Heart left ventricle (tissue), 16 donors: ENCODE measurements at regions not wholly inside any gene's neighbourhood (a gene's known extent, or its start where the extent isn't known, plus 50 kb on each side); places are given as distances from the start of the nearest gene placed in this dataset.
A peak's percentile ranks its signal among the peaks of the same experiment; 100 is the strongest.
"Not testable (repeated sequence)": the region's sequence is repeated elsewhere in the genome, so short reads cannot be mapped to it uniquely, and the experiment has no call there.

Source experiments
- ATAC-seq, 4 donors: fragments of 200-7000 bp; cut with Tn5 transposase; one replicate each; pipeline ENCODE4 v1.9.1; 2020 to 2022; ENCODE audit warnings: moderate library complexity in 4 of 4, mild to moderate bottlenecking in 3 of 4, moderate number of reproducible peaks in 1 of 4
- DNase-seq, 5 donors: peaks; one replicate each; pipeline ENCODE4 v3.0.0-alpha.2; 2020
- H3K27ac ChIP-seq, 12 donors: fragments of 200-600 bp; sonication (generic) in 4 of 12; one replicate each; pipeline versions ENCODE4 v1.5.0 to v1.8.0; 2016 to 2022; ENCODE audit warnings: mild to moderate bottlenecking in 2 of 12
- H3K27me3 ChIP-seq, 9 donors: fragments of 200-600 bp; sonication (generic) in 2 of 9; one replicate each; pipeline versions ENCODE4 v1.5.1 to v1.8.0; 2016 to 2022; ENCODE audit warnings: mild to moderate bottlenecking in 3 of 9
- H3K36me3 ChIP-seq, 9 donors: fragments of 200-600 bp; sonication (generic) in 2 of 9; one replicate each; pipeline versions ENCODE4 v1.5.0 to v1.8.0; 2018 to 2022; ENCODE audit warnings: mild to moderate bottlenecking in 2 of 9
- H3K4me1 ChIP-seq, 12 donors: fragments of 200-600 bp; sonication (generic) in 4 of 12; one replicate each; pipeline versions ENCODE4 v1.5.0 to v1.8.0; 2016 to 2022; ENCODE audit warnings: mild to moderate bottlenecking in 3 of 12
- H3K4me3 ChIP-seq, 12 donors: fragments of 200-600 bp; sonication (generic) in 4 of 12; one replicate each; pipeline versions ENCODE4 v1.5.0 to v1.8.0; 2017 to 2022; ENCODE audit warnings: mild to moderate bottlenecking in 9 of 12, moderate library complexity in 4 of 12
- H3K9me3 ChIP-seq, 12 donors: fragments of 200-600 bp; sonication (generic) in 4 of 12; one replicate each; pipeline versions ENCODE4 v1.5.0 to v1.8.0; 2016 to 2022; ENCODE audit warnings: mild to moderate bottlenecking in 1 of 12
- WGBS, 4 donors: extraction: QIAGEN DNeasy Blood & Tissue Kit in 2 of 4; methylation state at CpG; one replicate each; pipeline versions ENCODE4 v1.1.5 to v1.1.7; 2013 to 2018; 5-methylcytosine and 5-hydroxymethylcytosine counted together
- intact Hi-C, 10 donors: fragments of 100-400 bp; cut with DNase I; formaldehyde crosslinking; loops; one replicate each; pipeline versions ENCODE4 v1.11.1 to v1.14.2; 2022
- donor health status: ischemic (EF 13 %, LVEDD 7.1; RV severe dilation, severe dysfunction).
- donor health status: healthy with polysubstance abuse.
- donor health status: DM: no; HTN: yes; CAD: no.
- donor health status: DM: no; HTN: no; CAD: no.
- donor health status: ischemic (EF 25% LVEDD 6.9; RV normal size, moderate dysfunction).
- donor health status: ischemic (EF 25% LVEDD 5.7; RV mildly dilated, moderate dysfunction).
- donor health status: healthy.
- donor health status: DM: yes; HTN: yes; CAD: no.
- donor health status: ischemic (EF 35%, LVEDD 5.7; RV mildly dilated, moderate dysfunction).
- donor health status: nonischemic (EF 11% LVEDD 7.7; RV severe dilation, severe dysfunction).
- donor health status: DM: yes; HTN: yes; CAD: no.
- donor health status: PGD.
- donor health status: ischemic (EF 29% LVEDD 5.4; RV normal size, mild dysfunction).
- donor health status: nonischemic (EF 23%, LVEDD 6.1; RV moderate dilation, normal function).

GRCh38 chrX:3914813-3915212 is 201.4 kb upstream of the PRKX start:
- DNase-seq, H3K4me1 ChIP-seq, intact Hi-C loops, ATAC-seq, H3K36me3 ChIP-seq, H3K27me3 ChIP-seq, H3K9me3 ChIP-seq, H3K27ac ChIP-seq, H3K4me3 ChIP-seq: not testable (repeated sequence)
- WGBS, 4 donors = no CpG with 5 or more reads among the region's 28 CpGs

GRCh38 chrX:3914059-3914458 is 200.6 kb upstream of the PRKX start:
- intact Hi-C loops, H3K27me3 ChIP-seq, DNase-seq, H3K9me3 ChIP-seq, H3K27ac ChIP-seq, H3K4me3 ChIP-seq, H3K36me3 ChIP-seq, H3K4me1 ChIP-seq, ATAC-seq: not testable (repeated sequence)
- no CpG with 5 or more reads among the region's 13 CpGs for WGBS, 4 donors

GRCh38 chrX:3911012-3911411 is 197.6 kb upstream of the PRKX start:
- intact Hi-C loops, H3K27me3 ChIP-seq, H3K27ac ChIP-seq, DNase-seq, H3K4me1 ChIP-seq, H3K4me3 ChIP-seq, H3K36me3 ChIP-seq, ATAC-seq, H3K9me3 ChIP-seq: not testable (repeated sequence)
- no CpG with 5 or more reads among the region's 6 CpGs for WGBS, 4 donors

GRCh38 chrX:3910611-3911010 is 197.2 kb upstream of the PRKX start:
- H3K4me1 ChIP-seq, H3K4me3 ChIP-seq, H3K9me3 ChIP-seq, DNase-seq, ATAC-seq, H3K36me3 ChIP-seq, H3K27ac ChIP-seq, intact Hi-C loops, H3K27me3 ChIP-seq: not testable (repeated sequence)
- WGBS, 4 donors = no CpG with 5 or more reads among the region's 5 CpGs

GRCh38 chrX:3905522-3906258 is 192.2 kb upstream of the PRKX start:
- intact Hi-C loops, H3K27ac ChIP-seq, ATAC-seq, H3K36me3 ChIP-seq, H3K4me1 ChIP-seq, H3K27me3 ChIP-seq, DNase-seq, H3K4me3 ChIP-seq, H3K9me3 ChIP-seq: not testable (repeated sequence)
- 74% methylated on average over 8 of the region's 19 CpGs; no CpG with 5 or more reads in 3 of the 4 donors for WGBS, 4 donors

- WGBS, 4 donors = 98 to 100% (median 100%) methylated on average over 1 to 5 of the region's 11 CpGs; no CpG with 5 or more reads in 1 of the 4 donors
- H3K36me3 ChIP-seq, H3K4me3 ChIP-seq, H3K9me3 ChIP-seq, intact Hi-C loops, H3K27ac ChIP-seq, H3K4me1 ChIP-seq, DNase-seq, ATAC-seq, H3K27me3 ChIP-seq: not testable (repeated sequence)
These were observed 188.8 kb upstream of the PRKX start for GRCh38 chrX:3902222-3902621.

GRCh38 chrX:3896755-3897154 is 183.3 kb upstream of the PRKX start:
- H3K9me3 ChIP-seq, H3K4me1 ChIP-seq, H3K4me3 ChIP-seq, DNase-seq, H3K27ac ChIP-seq, ATAC-seq, H3K27me3 ChIP-seq, H3K36me3 ChIP-seq, intact Hi-C loops: not testable (repeated sequence)
- no CpG with 5 or more reads among the region's 4 CpGs for WGBS, 4 donors

GRCh38 chrX:3882553-3882920 is 169.1 kb upstream of the PRKX start:
- H3K4me3 ChIP-seq, H3K27ac ChIP-seq, H3K4me1 ChIP-seq, DNase-seq, intact Hi-C loops, ATAC-seq, H3K27me3 ChIP-seq, H3K9me3 ChIP-seq, H3K36me3 ChIP-seq: not testable (repeated sequence)
- WGBS, 4 donors = 63 to 71% (median 67%) methylated on average over 1 of the region's 5 CpGs; no CpG with 5 or more reads in 1 of the 4 donors

- H3K27ac ChIP-seq, H3K4me3 ChIP-seq, H3K27me3 ChIP-seq, intact Hi-C loops, DNase-seq, H3K36me3 ChIP-seq, H3K4me1 ChIP-seq, H3K9me3 ChIP-seq: not testable (repeated sequence)
- WGBS, 4 donors = no CpG with 5 or more reads among the region's 91 CpGs
- ATAC-seq = peak in 3 of 4 donors; percentile 68 to 93 (median 90)
These were observed 168.6 kb upstream of the PRKX start for GRCh38 chrX:3881898-3882552.

- intact Hi-C loops, H3K27me3 ChIP-seq, H3K4me1 ChIP-seq, H3K36me3 ChIP-seq, DNase-seq, H3K4me3 ChIP-seq, H3K27ac ChIP-seq, H3K9me3 ChIP-seq: not testable (repeated sequence)
- no CpG with 5 or more reads among the region's 63 CpGs for WGBS, 4 donors
- peak in 1 of 4 donors; percentile 38 for ATAC-seq
These were observed 167.9 kb upstream of the PRKX start for GRCh38 chrX:3881255-3881895.

GRCh38 chrX:3876393-3876792 is 162.9 kb upstream of the PRKX start:
- DNase-seq, H3K27ac ChIP-seq, ATAC-seq, intact Hi-C loops, H3K4me1 ChIP-seq, H3K27me3 ChIP-seq, H3K9me3 ChIP-seq, H3K36me3 ChIP-seq, H3K4me3 ChIP-seq: not testable (repeated sequence)
- WGBS, 4 donors = no CpG with 5 or more reads among the region's 28 CpGs
